T-helper 9 cell (primary cell): ENCODE measurements at regions not wholly inside any gene's neighbourhood (a gene's known extent, or its start where the extent isn't known, plus 50 kb on each side); places are given as distances from the start of the nearest gene placed in this dataset.

Experiments used
- DNase-seq: peaks from one replicate; pipeline ENCODE4 v3.0.0-alpha.2; 2020

GRCh38 chr4:19879330-19879729 is 372.4 kb upstream of the SLIT2 start:
- no peak for DNase-seq

DNA sequence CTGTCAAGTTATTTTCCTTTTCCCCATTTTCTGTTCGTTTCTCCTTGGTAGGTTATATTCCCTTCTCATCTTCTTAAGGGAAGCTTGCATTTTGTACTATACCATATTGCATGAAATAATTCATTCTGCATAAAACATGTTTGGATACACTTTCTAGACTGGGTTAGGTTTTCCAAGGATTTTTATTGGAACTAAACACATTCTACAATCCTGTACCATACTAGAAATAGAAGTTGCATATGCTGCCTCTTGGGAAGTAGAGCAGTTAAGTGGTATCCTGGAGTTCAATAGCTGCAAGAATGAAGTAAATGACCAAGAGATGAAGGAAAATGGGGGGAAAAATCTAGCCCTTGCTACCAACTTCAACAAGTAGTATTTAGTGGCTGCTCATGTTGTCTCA is 393.7 kb upstream of the SLIT2 start:
- no peak for DNase-seq

DNA sequence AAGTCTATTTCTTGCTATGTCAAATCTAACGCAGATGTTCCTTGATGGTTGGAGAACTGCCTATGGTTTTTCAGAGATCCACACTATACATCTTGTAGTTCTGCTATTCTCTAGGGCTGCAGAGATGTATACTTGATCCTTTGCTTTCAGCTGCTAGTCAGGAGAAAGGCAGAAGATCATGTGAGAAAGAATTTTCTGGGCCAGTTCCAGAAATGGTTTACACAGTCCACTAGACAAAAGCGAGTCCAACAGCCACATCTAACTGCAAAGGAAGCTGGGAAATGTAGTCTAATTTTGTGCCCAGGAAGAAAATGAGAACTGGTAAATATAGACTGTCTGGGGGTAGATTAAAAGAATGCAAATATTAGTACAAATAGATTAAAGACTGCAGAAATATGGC is 394.3 kb upstream of the SLIT2 start:
- DNase-seq = no peak

- DNase-seq = no peak
These were observed 400.8 kb upstream of the SLIT2 start for GRCh38 chr4:19850909-19851308.

DNA sequence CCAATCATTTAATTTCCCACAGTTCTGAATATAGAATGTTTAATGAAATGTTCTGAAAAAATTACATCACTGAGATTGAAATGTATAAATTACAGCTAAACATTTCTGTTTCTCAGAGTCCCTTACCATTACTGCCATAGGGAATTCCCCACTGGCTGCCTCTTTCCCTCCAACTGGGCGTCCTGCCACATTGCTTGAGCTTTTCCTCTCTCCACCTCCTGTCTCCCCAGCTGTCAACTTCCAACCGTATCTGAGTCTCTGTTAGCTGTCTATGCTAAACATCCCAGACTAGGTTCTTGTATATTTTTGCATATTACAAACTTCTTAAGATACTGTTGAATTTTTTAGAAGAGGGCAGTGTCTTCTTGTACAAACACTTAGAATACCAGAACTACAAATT is 407.3 kb upstream of the SLIT2 start:
- no peak for DNase-seq

GRCh38 chr4:19842471-19842870 is 409.2 kb upstream of the SLIT2 start:
- no peak for DNase-seq

DNA sequence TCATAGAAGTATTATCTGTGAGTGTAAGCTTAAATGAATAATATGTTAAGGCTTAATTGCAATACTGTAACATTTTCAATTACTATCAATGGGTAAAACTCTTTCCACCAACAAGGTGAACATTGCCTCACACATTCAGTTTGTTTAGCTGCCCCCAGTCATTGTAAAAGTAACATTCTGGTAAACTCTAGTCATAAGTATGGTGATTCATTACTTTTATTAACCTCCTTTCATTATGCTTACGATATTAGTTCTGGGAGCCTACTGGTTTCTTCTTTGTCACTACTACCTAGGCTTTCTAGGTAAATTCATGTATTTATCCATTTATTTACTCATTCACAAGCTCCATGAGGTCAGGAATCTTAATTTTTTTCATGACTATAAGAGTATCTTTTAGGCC is 412.8 kb upstream of the SLIT2 start:
- DNase-seq = no peak

- DNase-seq = no peak
These were observed 416.3 kb upstream of the SLIT2 start for GRCh38 chr4:19835429-19835828.

- no peak for DNase-seq
These were observed 419.3 kb upstream of the SLIT2 start for GRCh38 chr4:19832411-19832810.

DNA sequence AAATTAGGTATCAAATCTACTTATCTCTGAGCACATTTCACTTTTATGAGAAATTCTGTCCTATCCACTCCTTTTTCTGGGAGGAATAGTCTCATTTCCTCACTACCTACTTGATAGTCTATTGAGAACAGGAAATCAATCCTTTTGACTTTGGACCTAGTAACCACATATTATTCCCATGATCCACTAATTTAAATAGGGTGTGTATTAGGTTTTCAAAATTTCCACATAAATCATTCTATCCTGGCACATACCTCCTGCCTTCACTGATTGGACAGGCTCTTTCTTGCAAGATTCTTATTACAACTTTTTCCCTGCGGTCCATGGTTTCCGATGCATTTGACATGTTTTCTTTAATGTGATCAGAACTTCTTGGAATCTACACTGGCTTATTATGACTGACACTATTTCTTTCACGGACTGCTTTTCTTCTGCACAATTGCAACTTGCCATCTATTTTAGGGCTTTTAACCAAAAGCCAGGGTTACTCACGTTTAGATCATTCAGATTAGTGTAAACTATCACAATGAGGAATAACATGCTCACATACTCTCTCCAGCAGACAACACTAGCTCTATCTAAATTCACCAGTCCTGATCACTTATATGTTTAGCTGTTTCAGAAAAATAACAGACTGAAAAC is 419.9 kb upstream of the SLIT2 start:
- no peak for DNase-seq

DNA sequence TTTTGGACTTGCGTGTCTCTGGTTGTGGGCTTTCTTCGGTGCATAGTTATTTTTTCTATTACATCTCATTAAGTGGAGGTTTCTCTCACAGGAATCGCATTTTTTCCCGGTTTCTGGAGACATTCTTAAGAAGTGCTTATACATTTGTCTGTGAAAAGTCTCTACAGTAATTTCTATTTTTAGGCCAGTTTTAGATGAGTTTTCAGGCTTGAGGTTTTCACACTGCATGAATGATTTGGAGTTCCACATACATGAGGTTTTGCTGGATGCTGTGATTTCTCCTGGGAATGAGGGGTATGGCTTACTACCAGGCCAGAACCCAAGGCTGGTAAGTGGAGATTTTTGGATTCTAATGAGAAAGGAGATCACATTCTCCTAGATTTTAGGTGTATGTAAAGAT is 422.6 kb upstream of the SLIT2 start:
- no peak for DNase-seq

GRCh38 chr4:19823781-19824180 is 427.9 kb upstream of the SLIT2 start:
- DNase-seq = no peak

- no peak for DNase-seq
These were observed 432.0 kb upstream of the SLIT2 start for GRCh38 chr4:19819737-19820136.

DNA sequence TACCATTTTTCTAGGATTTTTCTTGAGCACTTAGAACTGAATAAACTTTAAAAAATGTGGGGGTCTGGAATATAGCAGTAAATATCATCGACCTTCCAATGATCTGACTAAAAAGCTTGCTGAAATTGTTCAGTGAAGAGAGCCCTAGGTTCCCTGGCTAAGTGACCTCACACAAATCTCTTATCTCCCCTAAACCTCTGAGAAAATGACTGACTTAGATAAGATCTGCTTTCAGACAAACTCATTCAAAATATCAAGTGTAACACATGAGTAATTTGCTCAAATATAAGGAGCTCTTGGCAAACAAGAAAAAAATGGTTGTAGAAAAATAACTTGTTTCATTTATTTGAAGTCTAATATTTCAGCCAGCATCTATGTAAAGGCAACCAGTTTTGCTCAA is 441.7 kb upstream of the SLIT2 start:
- no peak for DNase-seq

DNA sequence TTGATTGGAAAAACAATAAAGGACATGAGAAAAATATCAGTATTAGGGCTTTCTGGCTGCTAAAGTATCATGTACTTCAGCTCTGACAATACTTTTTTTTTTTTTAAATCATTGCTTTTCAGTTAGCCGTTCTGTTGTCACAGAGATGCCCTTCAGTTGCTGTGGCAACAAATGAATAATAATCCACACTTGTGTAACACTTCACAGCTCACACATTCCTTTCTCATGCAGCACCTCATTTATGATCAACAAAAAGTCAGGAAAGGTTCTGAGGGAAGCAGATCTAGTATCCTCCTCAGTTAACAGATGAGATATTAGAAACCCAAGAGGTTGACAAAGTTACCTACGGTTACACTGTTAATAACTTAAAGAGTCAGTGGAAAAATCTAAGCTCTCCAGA is 444.2 kb upstream of the SLIT2 start:
- DNase-seq = no peak

DNA sequence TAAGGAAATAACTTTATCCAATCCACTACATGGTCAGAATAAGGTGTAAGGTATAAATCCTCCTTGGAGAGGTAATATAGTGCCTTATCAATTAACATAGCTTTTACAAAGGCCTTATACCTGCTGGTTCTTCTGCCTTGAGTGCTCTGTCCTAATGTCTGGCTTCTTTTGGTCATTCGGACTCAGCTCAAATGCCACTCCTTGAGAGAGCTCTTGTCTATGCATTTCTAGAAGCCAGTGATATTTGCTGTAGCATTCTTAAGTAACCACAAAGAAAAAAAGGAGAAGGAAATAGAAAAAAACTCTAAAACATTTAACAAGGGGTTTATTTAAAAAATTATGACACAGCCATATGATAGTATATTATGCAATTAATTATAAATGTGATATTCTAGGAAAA is 444.8 kb upstream of the SLIT2 start:
- no peak for DNase-seq

GRCh38 chr4:19803406-19803805 is 448.3 kb upstream of the SLIT2 start:
- DNase-seq = no peak

DNA sequence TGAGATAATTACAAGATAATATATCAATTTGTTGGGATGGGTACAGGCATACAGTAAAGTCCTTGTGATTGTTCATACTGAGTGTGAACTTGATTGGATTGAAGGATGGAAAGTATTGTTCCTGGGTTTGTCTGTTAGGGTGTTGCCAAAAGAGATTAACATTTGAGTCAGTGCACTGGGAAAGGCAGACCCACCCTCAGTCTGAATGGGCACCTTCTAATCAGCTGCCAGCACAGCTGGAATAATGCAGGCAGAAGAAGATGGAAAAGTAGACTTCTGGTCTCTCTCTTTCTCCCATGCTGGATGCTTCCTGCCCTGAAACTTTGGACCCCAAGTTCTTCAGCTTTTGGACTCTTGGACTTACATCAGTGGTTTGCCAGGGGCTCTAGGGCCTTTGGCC is 457.9 kb upstream of the SLIT2 start:
- DNase-seq = no peak

GRCh38 chr4:19791422-19792123 is 460.1 kb upstream of the SLIT2 start:
- no peak for DNase-seq

DNA sequence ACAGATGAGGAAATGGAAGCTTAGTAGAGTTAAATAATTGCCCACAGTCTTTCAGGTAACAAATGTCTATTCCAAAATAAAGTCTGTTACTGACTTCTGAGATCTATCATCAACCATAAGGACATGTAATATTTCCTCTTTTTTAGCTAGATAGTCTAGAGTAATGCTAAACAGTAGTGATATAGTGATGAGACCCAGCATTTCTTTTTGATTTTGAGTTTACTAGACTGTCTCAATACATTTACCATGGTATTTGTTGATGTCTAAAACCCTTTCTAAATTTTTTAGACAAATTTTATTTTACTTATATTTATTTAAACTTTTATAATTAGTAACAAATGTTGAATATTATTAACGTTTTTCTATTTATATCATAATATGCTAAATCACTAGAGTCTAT is 465.1 kb upstream of the SLIT2 start:
- DNase-seq = no peak

DNA sequence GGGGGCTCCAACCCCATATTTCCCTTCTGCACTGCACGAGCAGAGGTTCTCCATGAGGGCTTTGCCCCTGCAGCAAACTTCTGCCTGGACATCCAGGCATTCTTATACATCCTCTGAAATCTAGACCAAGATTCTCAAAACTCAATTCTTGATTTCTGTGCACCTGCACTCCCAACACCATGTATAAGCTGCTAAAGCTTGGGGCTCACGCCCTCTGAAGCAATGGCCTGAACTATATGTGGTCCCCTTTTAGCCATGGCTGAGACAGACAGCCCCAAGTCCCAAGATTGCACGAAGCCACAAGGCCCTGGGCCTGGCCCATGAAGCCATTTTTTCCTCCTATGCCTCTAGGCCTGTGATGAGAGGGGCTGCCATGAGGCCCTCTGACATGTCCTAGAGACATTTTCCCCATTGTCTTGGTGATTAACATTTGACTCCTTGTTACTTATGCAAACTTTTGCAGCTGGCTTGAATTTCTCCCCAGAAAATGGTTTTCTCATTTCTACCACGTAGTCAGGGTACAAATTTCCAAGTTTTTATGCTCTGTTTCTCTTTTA is 468.0 kb upstream of the SLIT2 start:
- no peak for DNase-seq

DNA sequence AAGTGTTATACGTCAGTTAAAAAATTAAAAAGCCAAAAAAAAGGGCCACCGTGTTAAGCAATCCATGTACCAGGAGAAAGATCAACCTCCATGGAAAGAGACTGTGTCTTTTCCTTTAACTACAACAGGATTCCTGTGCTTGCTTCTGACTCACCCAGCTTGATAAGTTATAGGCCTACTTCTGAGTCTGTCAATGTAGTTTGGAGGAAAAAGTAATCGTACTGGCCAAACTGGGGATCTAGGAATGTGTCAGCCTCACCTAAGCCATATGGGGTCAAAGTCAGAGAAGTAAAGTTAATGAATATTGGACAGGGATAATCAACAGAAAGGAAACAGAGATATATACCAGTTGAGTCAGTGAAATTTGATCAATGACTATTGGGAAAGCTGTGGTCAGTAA is 470.8 kb upstream of the SLIT2 start:
- no peak for DNase-seq

- no peak for DNase-seq
These were observed 474.8 kb upstream of the SLIT2 start for GRCh38 chr4:19776929-19777328.

DNA sequence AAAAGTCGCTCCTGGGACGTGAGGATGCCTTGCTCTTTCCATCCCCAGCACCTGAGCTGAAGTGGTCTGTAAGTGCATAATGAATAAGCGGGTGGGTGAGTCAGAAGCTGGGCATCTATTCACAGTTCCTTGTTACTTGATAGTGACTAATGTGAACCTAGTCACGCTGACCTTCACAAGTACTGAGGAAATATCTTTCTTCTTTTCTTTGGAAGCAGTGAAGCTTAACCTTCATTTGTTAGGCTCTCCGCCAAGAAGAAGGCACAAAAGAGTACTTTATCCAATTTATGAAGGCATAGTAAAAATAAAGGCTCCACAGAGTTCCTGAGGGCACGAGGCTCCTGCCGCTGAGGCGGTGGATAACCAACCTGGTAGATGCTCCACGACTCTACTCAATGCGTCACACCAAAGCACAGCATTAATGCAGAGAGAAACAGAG is 475.7 kb upstream of the SLIT2 start:
- no peak for DNase-seq
